ENCODE measurements at regions not wholly inside any gene's neighbourhood (a gene's known extent, or its start where the extent isn't known, plus 50 kb on each side); places are given as distances from the start of the nearest gene placed in this dataset.

GRCh38 chr15:88334436-88334835, 77.9 kb upstream of the NTRK3 start:
- Histone ChIP-seq H3K36me3 (ENCODE audit: insufficient read depth, low read length) (no peaks in the 10 kb centered on the region), H3K9ac (ENCODE audit: low read length) (no peak overlapping the region), H3K4me3 (ENCODE audit: low read depth, low read length, poor library complexity, severe bottlenecking) (no peak overlapping the region), H3K9me2 (ENCODE audit: low read depth, low read length) (no peaks in the 10 kb centered on the region), H3K4me2 (ENCODE audit: low read length) (no peak overlapping the region), H3F3A (ENCODE audit: insufficient read depth, low read length) (no peaks in the 10 kb centered on the region), H3K27me3 (ENCODE audit: insufficient read depth, low read length) (0 out of 2 replicates have a peak, but pooled peaks cover 9% of the 10 kb centered on the region), H2AFZ (ENCODE audit: low read length) (no peak overlapping the region), H3K79me2 (ENCODE audit: insufficient read depth, low read length) (no peaks in the 10 kb centered on the region), H3K27ac (ENCODE audit: low read depth, low read length, poor library complexity, severe bottlenecking) (no peak overlapping the region), H3K4me1 (ENCODE audit: insufficient read depth, low read length, severe bottlenecking) (no peaks in the 10 kb centered on the region), H4K20me1 (ENCODE audit: insufficient read depth, low read length) (no peaks in the 10 kb centered on the region), H3K9me3 (ENCODE audit: low read length) (no peaks in the 10 kb centered on the region)
- TF ChIP-seq EZH2 (IDR thresholded peaks at IDR 0.05; ENCODE audit: borderline replicate concordance, low read length): no peak
- no peak for TF ChIP-seq CTCF (IDR thresholded peaks at IDR 0.05; ENCODE audit: low read length)

DNA sequence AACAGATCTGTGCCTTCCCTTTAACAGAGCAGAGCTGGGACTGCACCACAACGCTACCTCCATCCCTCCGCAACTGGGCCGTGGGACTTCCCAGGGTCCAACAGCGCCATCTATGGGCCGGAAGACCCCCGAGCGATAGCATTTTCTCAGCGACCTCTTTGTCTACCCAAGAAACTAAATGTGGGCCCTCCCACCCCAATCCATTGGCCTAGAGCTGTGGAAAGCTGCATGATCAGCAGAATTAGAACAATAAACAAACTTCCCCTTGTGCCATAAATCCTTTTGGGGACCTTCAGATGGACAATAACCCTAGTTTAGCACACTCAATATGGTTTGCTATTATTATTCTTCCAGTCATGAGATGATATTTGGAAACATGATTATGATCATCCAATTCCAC, 74.8 kb upstream of the NTRK3 start:
- H3K4me3 ChIP-seq (ENCODE audit: low read depth, low read length, poor library complexity, severe bottlenecking): no peak overlapping the region
- no peaks in the 10 kb centered on the region for H3K9me3 ChIP-seq (ENCODE audit: low read length)
- no peak overlapping the region for H3K4me2 ChIP-seq (ENCODE audit: low read length)
- H3K4me1 ChIP-seq (ENCODE audit: insufficient read depth, low read length, severe bottlenecking): no peaks in the 10 kb centered on the region
- H3F3A ChIP-seq (ENCODE audit: insufficient read depth, low read length): no peaks in the 10 kb centered on the region
- H3K27ac ChIP-seq (ENCODE audit: low read depth, low read length, poor library complexity, severe bottlenecking): no peak overlapping the region
- TF ChIP-seq CTCF (IDR thresholded peaks at IDR 0.05; ENCODE audit: low read length) (peak; percentile 90), EZH2 (IDR thresholded peaks at IDR 0.05; ENCODE audit: borderline replicate concordance, low read length) (no peak)
- 0 out of 2 replicates have a peak, but pooled peaks cover 9% of the 10 kb centered on the region for H3K27me3 ChIP-seq (ENCODE audit: insufficient read depth, low read length)
- no peaks in the 10 kb centered on the region for H3K9me2 ChIP-seq (ENCODE audit: low read depth, low read length)
- no peak overlapping the region for H3K9ac ChIP-seq (ENCODE audit: low read length)
- no peaks in the 10 kb centered on the region for H4K20me1 ChIP-seq (ENCODE audit: insufficient read depth, low read length)
- H2AFZ ChIP-seq (ENCODE audit: low read length): no peak overlapping the region
- H3K36me3 ChIP-seq (ENCODE audit: insufficient read depth, low read length): no peaks in the 10 kb centered on the region
- H3K79me2 ChIP-seq (ENCODE audit: insufficient read depth, low read length): no peaks in the 10 kb centered on the region

GRCh38 chr15:88326924-88327323, 70.4 kb upstream of the NTRK3 start:
- H3K4me3 ChIP-seq (ENCODE audit: low read depth, low read length, poor library complexity, severe bottlenecking): no peak overlapping the region
- H3K4me1 ChIP-seq (ENCODE audit: insufficient read depth, low read length, severe bottlenecking): no peaks in the 10 kb centered on the region
- H4K20me1 ChIP-seq (ENCODE audit: insufficient read depth, low read length): no peaks in the 10 kb centered on the region
- no peaks in the 10 kb centered on the region for H3K36me3 ChIP-seq (ENCODE audit: insufficient read depth, low read length)
- no peak overlapping the region for H3K27ac ChIP-seq (ENCODE audit: low read depth, low read length, poor library complexity, severe bottlenecking)
- no peaks in the 10 kb centered on the region for H3K79me2 ChIP-seq (ENCODE audit: insufficient read depth, low read length)
- no peaks in the 10 kb centered on the region for H3K9me2 ChIP-seq (ENCODE audit: low read depth, low read length)
- H3K9ac ChIP-seq (ENCODE audit: low read length): no peak overlapping the region
- H3K9me3 ChIP-seq (ENCODE audit: low read length): no peaks in the 10 kb centered on the region
- no peak overlapping the region for H2AFZ ChIP-seq (ENCODE audit: low read length)
- TF ChIP-seq CTCF (IDR thresholded peaks at IDR 0.05; ENCODE audit: low read length) (no peak), EZH2 (IDR thresholded peaks at IDR 0.05; ENCODE audit: borderline replicate concordance, low read length) (no peak)
- no peak overlapping the region for H3K4me2 ChIP-seq (ENCODE audit: low read length)
- H3K27me3 ChIP-seq (ENCODE audit: insufficient read depth, low read length): no peaks in the 10 kb centered on the region
- no peaks in the 10 kb centered on the region for H3F3A ChIP-seq (ENCODE audit: insufficient read depth, low read length)
